CD4-positive, CD25-positive, alpha-beta regulatory T cell (primary cell): ENCODE measurements at regions not wholly inside any gene's neighbourhood (a gene's known extent, or its start where the extent isn't known, plus 50 kb on each side); places are given as distances from the start of the nearest gene placed in this dataset.
"Not testable (repeated sequence)": the region's sequence is repeated elsewhere in the genome, so short reads cannot be mapped to it uniquely, and the experiment has no call there.

Experiments
- ATAC-seq, 2 donors: fragments of 150-1000 bp; cut with Tn5 transposase; one replicate each; pipeline ENCODE4 v1.10.0; 2021; ENCODE audit warnings: low read depth in 2 of 2, moderate number of reproducible peaks in 2 of 2, moderate library complexity in 1 of 2
- DNase-seq, 3 donors: peaks; one replicate each; pipeline versions ENCODE4 v3.0.0 to v3.0.0-alpha.2; 2012 to 2022; ENCODE audit warnings: mixed read lengths in 1 of 3
- H3K27ac ChIP-seq: one replicate; pipeline ENCODE4 v1.7.0; 2013; ENCODE audit warnings: mild to moderate bottlenecking, low read length; ENCODE audit not compliant: insufficient read depth, poor library complexity, severe bottlenecking
- H3K27me3 ChIP-seq: one replicate; pipeline ENCODE4 v1.7.0; 2013; ENCODE audit warnings: low read length; ENCODE audit not compliant: control insufficient read depth, insufficient read depth
- H3K36me3 ChIP-seq: one replicate; pipeline ENCODE4 v1.7.0; 2013; ENCODE audit warnings: mild to moderate bottlenecking, low read length, moderate library complexity; ENCODE audit not compliant: control insufficient read depth, insufficient read depth
- H3K4me1 ChIP-seq: 2 replicates; pipeline ENCODE4 v1.7.0; 2013; ENCODE audit warnings: mild to moderate bottlenecking, low read length; ENCODE audit not compliant: insufficient read depth, control insufficient read depth, poor library complexity, severe bottlenecking
- H3K4me3 ChIP-seq: one replicate; pipeline ENCODE4 v1.7.0; 2013; ENCODE audit warnings: low read depth, mild to moderate bottlenecking, low read length, moderate library complexity
- H3K9me3 ChIP-seq, 2 experiments: 1 replicate in 1 of 2; 2 replicates in 1 of 2; pipeline ENCODE4 v1.7.0; 2013; ENCODE audit warnings: low read length in 2 of 2, mild to moderate bottlenecking in 1 of 2, moderate library complexity in 1 of 2; ENCODE audit not compliant: control insufficient read depth in 2 of 2
- H3K27ac Mint-ChIP-seq, 3 donors: one replicate each; pipeline ENCODE4 v1.8.0; 2020 to 2022; ENCODE audit warnings: mild to moderate bottlenecking in 3 of 3, mixed read lengths in 3 of 3, moderate library complexity in 2 of 3
- H3K27me3 Mint-ChIP-seq: one replicate; pipeline ENCODE4 v1.8.0; 2022; ENCODE audit warnings: mild to moderate bottlenecking, mixed read lengths
- H3K36me3 Mint-ChIP-seq: one replicate; pipeline ENCODE4 v1.8.0; 2020; ENCODE audit warnings: mixed read lengths
- H3K4me1 Mint-ChIP-seq, 4 donors: one replicate each; pipeline ENCODE4 v1.8.0; 2020 to 2022; ENCODE audit warnings: mixed read lengths in 4 of 4, mild to moderate bottlenecking in 1 of 4
- H3K4me3 Mint-ChIP-seq, 4 donors: one replicate each; pipeline ENCODE4 v1.8.0; 2020 to 2022; ENCODE audit warnings: mild to moderate bottlenecking in 4 of 4, mixed read lengths in 4 of 4, moderate library complexity in 3 of 4
- H3K9me3 Mint-ChIP-seq, 7 donors: one replicate each; pipeline ENCODE4 v1.8.0; 2020 to 2022; ENCODE audit warnings: mixed read lengths in 7 of 7, mild to moderate bottlenecking in 3 of 7, moderate library complexity in 2 of 7

GRCh38 chr2:3034396-3034795 lies 343.2 kb downstream of the EIPR1 start:
- H3K27me3 ChIP-seq = no peaks in the 10 kb centered on the region
- H3K27ac ChIP-seq = no peak overlapping the region
- H3K4me3 Mint-ChIP-seq = no peak overlapping the region
- H3K4me3 ChIP-seq = no peak overlapping the region
- peaks cover 0 to 3% (median 0%) of the 10 kb centered on the region in 7 donors for H3K9me3 Mint-ChIP-seq
- no peak overlapping the region for H3K27ac Mint-ChIP-seq
- H3K4me1 ChIP-seq = no peaks in the 10 kb centered on the region
- ATAC-seq (no peak), DNase-seq (no peak)
- H3K4me1 Mint-ChIP-seq = no peaks in the 10 kb centered on the region
- no peaks in the 10 kb centered on the region for H3K36me3 Mint-ChIP-seq
- H3K9me3 ChIP-seq = no peaks in the 10 kb centered on the region
- H3K27me3 Mint-ChIP-seq = no peaks in the 10 kb centered on the region
- H3K36me3 ChIP-seq = no peaks in the 10 kb centered on the region

- Mint-ChIP-seq H3K36me3 (no peaks in the 10 kb centered on the region), H3K27ac (no peak overlapping the region), H3K27me3 (no peaks in the 10 kb centered on the region), H3K4me1 (no peaks in the 10 kb centered on the region), H3K9me3 (peaks cover 0 to under 1% (median 0%) of the 10 kb centered on the region in 7 donors), H3K4me3 (no peak overlapping the region)
- Histone ChIP-seq H3K36me3 (no peaks in the 10 kb centered on the region), H3K27ac (no peak overlapping the region), H3K4me1 (no peaks in the 10 kb centered on the region), H3K4me3 (no peak overlapping the region), H3K9me3 (no peaks in the 10 kb centered on the region), H3K27me3 (no peaks in the 10 kb centered on the region)
- no peak for ATAC-seq
- DNase-seq = no peak
These were observed 344.3 kb downstream of the EIPR1 start for GRCh38 chr2:3033315-3033714.

GRCh38 chr2:3030791-3031190 lies 346.8 kb downstream of the EIPR1 start:
- not testable (repeated sequence) for H3K4me1 ChIP-seq, H3K9me3 ChIP-seq, H3K9me3 Mint-ChIP-seq, DNase-seq, H3K4me3 Mint-ChIP-seq, H3K27me3 Mint-ChIP-seq, H3K27me3 ChIP-seq, H3K27ac Mint-ChIP-seq, H3K36me3 Mint-ChIP-seq, H3K4me1 Mint-ChIP-seq, ATAC-seq, H3K4me3 ChIP-seq, H3K36me3 ChIP-seq, H3K27ac ChIP-seq

- H3K27me3 Mint-ChIP-seq = no peaks in the 10 kb centered on the region
- ATAC-seq (no peak), DNase-seq (no peak)
- Histone ChIP-seq H3K36me3 (no peaks in the 10 kb centered on the region), H3K9me3 (no peaks in the 10 kb centered on the region), H3K4me3 (no peak overlapping the region), H3K4me1 (no peaks in the 10 kb centered on the region), H3K27me3 (no peaks in the 10 kb centered on the region), H3K27ac (no peak overlapping the region)
- no peak overlapping the region for H3K4me3 Mint-ChIP-seq
- H3K27ac Mint-ChIP-seq = no peak overlapping the region
- H3K4me1 Mint-ChIP-seq = no peaks in the 10 kb centered on the region
- no peaks in the 10 kb centered on the region for H3K36me3 Mint-ChIP-seq
- H3K9me3 Mint-ChIP-seq = peaks cover 0 to 3% (median 2%) of the 10 kb centered on the region in 7 donors
These were observed 351.6 kb downstream of the EIPR1 start for GRCh38 chr2:3025984-3026383.

GRCh38 chr2:3025261-3025660 lies 352.4 kb downstream of the EIPR1 start:
- no peak for ATAC-seq
- Mint-ChIP-seq H3K27me3 (no peaks in the 10 kb centered on the region), H3K36me3 (no peaks in the 10 kb centered on the region), H3K4me3 (no peak overlapping the region), H3K9me3 (peaks cover 0 to 3% (median 2%) of the 10 kb centered on the region in 7 donors), H3K27ac (no peak overlapping the region), H3K4me1 (no peaks in the 10 kb centered on the region)
- Histone ChIP-seq H3K9me3 (no peaks in the 10 kb centered on the region), H3K4me1 (no peaks in the 10 kb centered on the region), H3K27me3 (no peaks in the 10 kb centered on the region), H3K27ac (no peak overlapping the region), H3K36me3 (no peaks in the 10 kb centered on the region), H3K4me3 (no peak overlapping the region)
- no peak for DNase-seq

- Mint-ChIP-seq H3K4me1 (no peaks in the 10 kb centered on the region), H3K27ac (no peak overlapping the region), H3K4me3 (no peak overlapping the region), H3K27me3 (no peaks in the 10 kb centered on the region), H3K36me3 (no peaks in the 10 kb centered on the region), H3K9me3 (peaks cover 0 to 3% (median 2%) of the 10 kb centered on the region in 7 donors)
- H3K4me1 ChIP-seq = no peaks in the 10 kb centered on the region
- DNase-seq (no peak), ATAC-seq (no peak)
- no peaks in the 10 kb centered on the region for H3K9me3 ChIP-seq
- H3K27me3 ChIP-seq = no peaks in the 10 kb centered on the region
- H3K4me3 ChIP-seq = no peak overlapping the region
- H3K36me3 ChIP-seq = no peaks in the 10 kb centered on the region
- H3K27ac ChIP-seq = no peak overlapping the region
These were observed 353.1 kb downstream of the EIPR1 start for GRCh38 chr2:3024401-3024935.

- ATAC-seq = no peak
- H3K9me3 ChIP-seq = no peaks in the 10 kb centered on the region
- H3K27me3 Mint-ChIP-seq = no peaks in the 10 kb centered on the region
- H3K4me3 ChIP-seq = no peak overlapping the region
- no peak for DNase-seq
- no peak overlapping the region for H3K4me3 Mint-ChIP-seq
- no peaks in the 10 kb centered on the region for H3K36me3 Mint-ChIP-seq
- H3K36me3 ChIP-seq = no peaks in the 10 kb centered on the region
- H3K4me1 ChIP-seq = no peaks in the 10 kb centered on the region
- no peaks in the 10 kb centered on the region for H3K27me3 ChIP-seq
- peaks cover 0 to 3% (median 2%) of the 10 kb centered on the region in 7 donors for H3K9me3 Mint-ChIP-seq
- H3K4me1 Mint-ChIP-seq = no peaks in the 10 kb centered on the region
- H3K27ac ChIP-seq = no peak overlapping the region
- no peak overlapping the region for H3K27ac Mint-ChIP-seq
These were observed 354.1 kb downstream of the EIPR1 start for GRCh38 chr2:3023531-3023930.

- Histone ChIP-seq H3K27ac (no peak overlapping the region), H3K4me1 (no peaks in the 10 kb centered on the region), H3K27me3 (no peaks in the 10 kb centered on the region), H3K4me3 (no peak overlapping the region), H3K36me3 (no peaks in the 10 kb centered on the region), H3K9me3 (no peaks in the 10 kb centered on the region)
- no peaks in the 10 kb centered on the region for H3K4me1 Mint-ChIP-seq
- no peak for ATAC-seq
- H3K27me3 Mint-ChIP-seq = no peaks in the 10 kb centered on the region
- DNase-seq = no peak
- H3K9me3 Mint-ChIP-seq = peaks cover 0 to 3% (median 2%) of the 10 kb centered on the region in 7 donors
- no peak overlapping the region for H3K27ac Mint-ChIP-seq
- H3K4me3 Mint-ChIP-seq = no peak overlapping the region
- no peaks in the 10 kb centered on the region for H3K36me3 Mint-ChIP-seq
These were observed 354.7 kb downstream of the EIPR1 start for GRCh38 chr2:3022841-3023372.
